Stimulated activated CD4-positive, alpha-beta T cell treated with anti-CD3 and anti-CD28 coated beads, Interleukin-15, amount 100 ng/mL, for 48 hours (primary cell): ENCODE measurements at regions not wholly inside any gene's neighbourhood (a gene's known extent, or its start where the extent isn't known, plus 50 kb on each side); places are given as distances from the start of the nearest gene placed in this dataset.
"Not testable (repeated sequence)": the region's sequence is repeated elsewhere in the genome, so short reads cannot be mapped to it uniquely, and the experiment has no call there.

Experiments
- DNase-seq, 2 donors: peaks; one replicate each; pipeline ENCODE4 v3.0.0-alpha.2; 2020; ENCODE audit warnings: low read depth in 2 of 2

GRCh38 chrX:953879-954482, 258.5 kb downstream of the CRLF2 start:
- no peak for DNase-seq

DNA sequence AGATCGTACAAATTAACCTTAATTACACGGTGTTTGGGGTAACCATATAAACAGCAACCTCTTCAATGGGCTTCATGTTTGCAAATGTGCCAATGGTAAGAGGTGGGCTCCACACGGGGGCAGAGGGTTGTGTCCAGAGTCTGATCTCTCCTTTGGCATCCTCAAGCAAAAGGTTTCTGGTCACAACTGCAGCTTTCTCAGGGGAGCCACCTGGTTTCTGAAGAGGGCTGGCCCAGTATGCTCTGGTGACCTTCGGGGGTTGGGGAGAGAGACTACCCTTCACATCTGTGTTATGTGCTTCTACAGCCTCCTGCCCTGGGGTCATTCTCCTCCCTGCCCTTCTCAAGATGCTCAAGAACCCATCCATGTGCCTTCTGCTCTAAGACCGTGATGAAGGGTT, 259.6 kb downstream of the CRLF2 start:
- DNase-seq = no peak

DNA sequence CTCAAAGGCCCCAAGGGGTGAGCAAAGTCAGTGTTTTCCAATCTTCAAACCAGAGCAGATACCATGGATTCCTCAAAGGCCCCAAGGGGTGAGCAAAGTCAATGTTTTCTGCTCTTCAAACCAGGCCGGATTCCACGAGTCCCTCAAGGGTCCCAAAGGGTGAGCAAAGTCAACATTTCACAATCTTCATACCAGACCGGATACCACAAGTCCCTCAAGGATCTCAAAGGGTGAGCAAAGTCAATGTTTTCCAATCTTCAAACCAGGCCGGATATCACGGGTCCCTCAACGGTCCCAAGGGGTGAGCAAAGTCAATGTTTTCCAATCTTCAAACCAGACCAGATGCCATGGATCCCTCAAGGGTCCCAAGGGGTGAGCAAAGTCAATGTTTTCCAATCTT, 265.2 kb downstream of the CRLF2 start:
- DNase-seq = not testable (repeated sequence)

DNA sequence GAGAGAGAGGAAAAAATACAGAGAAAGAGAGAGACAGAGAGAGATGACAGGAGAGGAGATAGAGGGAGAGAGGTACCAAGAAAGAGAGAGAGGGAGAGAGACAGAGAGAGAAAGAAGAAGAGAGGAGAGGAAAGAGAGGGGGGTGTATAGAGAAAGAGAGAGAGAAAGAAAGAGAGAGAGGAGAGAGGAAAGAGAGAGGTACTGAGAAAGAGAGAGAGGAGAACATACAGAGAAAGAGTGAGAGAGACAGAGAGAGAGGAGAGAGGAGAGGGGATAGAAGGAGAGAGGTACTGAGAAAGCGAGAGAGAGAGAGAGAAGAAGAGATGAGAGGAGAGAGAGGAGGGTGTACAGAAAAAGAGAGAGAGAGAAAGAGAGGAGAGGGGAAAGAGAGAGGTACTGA, 269.4 kb downstream of the CRLF2 start:
- no peak for DNase-seq

GRCh38 chrX:940691-941090, 271.8 kb downstream of the CRLF2 start:
- DNase-seq = no peak

- DNase-seq = no peak
Observed at GRCh38 chrX:936979-937769, 275.3 kb downstream of the CRLF2 start.

DNA sequence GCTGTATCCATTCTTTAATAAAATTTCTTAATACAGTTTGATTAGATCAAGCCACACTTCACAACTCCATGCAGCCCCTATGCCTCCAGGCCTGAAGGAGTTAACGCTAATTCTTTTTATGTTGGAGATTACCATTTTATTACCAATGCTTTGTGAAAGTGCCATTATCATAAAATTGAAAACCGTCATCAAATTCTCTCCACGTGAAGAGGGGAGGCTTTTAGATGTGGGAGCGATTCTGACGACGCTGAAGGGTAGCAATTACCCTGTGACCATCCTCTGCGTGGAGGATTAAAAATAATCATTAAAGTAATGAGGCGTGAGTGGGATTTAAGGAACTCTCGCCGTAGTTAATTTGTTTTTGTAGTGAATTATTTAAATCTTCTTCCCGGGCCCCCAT, 278.8 kb downstream of the CRLF2 start:
- no peak for DNase-seq

- no peak for DNase-seq
Observed at GRCh38 chrX:928606-929005, 283.8 kb downstream of the CRLF2 start.

DNA sequence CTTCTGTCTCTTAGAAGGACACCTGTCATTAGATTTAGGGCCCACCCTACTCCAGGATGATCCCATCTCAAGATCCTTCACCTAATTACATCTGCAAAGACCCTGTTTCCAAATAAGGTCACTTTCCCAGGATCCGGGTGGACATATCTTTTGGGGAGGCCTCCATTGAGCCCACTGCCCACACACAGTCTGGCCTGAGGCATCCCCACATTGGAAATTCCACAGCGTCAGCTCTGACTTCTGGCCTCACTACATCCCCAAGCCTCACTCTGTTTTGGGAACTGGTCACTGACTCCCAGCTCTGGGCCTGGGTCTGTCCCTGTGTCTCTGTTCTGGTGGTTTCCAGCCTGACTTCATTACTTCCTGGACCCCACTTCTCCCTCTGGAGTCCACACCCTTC, 285.5 kb downstream of the CRLF2 start:
- no peak for DNase-seq

DNA sequence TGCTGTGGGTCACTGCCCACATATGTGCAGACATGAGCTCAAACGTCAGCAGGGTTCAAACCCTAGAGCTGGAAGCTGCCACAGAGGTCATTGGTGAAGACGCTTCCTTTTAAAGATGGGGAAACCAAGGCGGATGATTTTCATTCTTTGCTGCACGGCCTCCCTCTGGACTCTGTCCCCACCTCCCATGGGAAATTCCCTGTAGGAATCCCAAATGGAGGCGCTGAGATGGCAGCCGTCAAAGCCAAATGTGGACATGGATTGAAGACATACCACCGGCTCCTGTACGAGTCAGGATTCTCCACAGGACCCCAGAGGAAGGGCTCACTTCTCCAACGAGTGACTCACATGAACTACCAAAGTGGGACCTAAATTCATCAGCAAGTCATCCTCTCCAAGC, 286.4 kb downstream of the CRLF2 start:
- no peak for DNase-seq

GRCh38 chrX:925652-926061, 286.8 kb downstream of the CRLF2 start:
- no peak for DNase-seq

GRCh38 chrX:925094-925493, 287.4 kb downstream of the CRLF2 start:
- no peak for DNase-seq

- DNase-seq = no peak
Observed at GRCh38 chrX:924017-924416, 288.4 kb downstream of the CRLF2 start.

DNA sequence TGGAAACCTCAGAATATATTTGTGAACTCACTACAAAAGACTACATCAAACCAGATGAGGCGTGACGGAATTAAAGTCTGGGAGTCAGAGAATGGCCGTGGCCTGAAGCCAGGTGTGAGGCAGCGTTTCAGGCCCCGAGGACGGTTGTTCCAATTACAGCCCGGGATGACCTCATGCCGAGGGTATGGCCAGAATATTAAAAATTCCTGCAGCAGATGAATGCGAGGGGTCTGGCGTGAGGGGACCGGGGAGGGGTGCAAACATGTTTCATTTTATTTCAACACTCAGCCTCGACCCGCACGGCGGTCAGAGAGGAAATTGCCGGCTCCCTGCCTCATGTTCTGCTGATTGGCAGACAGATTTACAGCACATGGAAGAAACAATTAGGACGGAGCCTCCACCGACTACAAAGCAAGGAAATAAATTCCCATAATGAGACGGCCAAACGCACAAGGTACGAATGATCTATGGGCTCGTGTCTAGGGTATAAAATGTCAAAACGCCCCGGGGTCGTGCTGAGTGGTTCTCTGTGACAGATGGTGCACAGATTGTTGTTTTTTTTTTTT, 289.7 kb downstream of the SHOX start:
- DNase-seq = no peak

- DNase-seq = no peak
Observed at GRCh38 chrX:916230-916599, 285.6 kb downstream of the SHOX start.

- DNase-seq = no peak
Observed at GRCh38 chrX:915427-916229, 285.0 kb downstream of the SHOX start.

GRCh38 chrX:914206-914605, 283.6 kb downstream of the SHOX start:
- no peak for DNase-seq

GRCh38 chrX:912677-913076, 282.1 kb downstream of the SHOX start:
- DNase-seq = no peak

- DNase-seq = not testable (repeated sequence)
Observed at GRCh38 chrX:909068-909467, 278.5 kb downstream of the SHOX start.

DNA sequence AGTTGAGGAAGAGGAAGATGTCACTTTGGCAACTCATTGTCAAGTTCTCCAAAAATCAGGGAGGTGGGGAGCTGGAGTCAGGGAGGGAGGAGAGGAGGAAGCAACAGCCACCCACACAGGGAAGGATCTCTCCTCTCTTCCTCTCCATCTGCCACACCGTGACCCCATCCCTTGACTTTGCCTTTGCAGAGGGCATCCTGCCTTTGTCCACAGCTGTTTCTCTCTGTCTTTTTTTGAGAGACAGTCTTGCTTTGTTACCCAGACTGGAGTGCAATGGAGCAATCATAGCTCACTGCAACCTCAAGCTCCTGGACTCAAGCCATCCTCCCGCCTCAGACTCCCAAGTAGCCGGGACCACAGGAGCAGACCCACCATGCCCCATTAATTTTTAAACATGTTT, 276.0 kb downstream of the SHOX start:
- DNase-seq = no peak

GRCh38 chrX:905848-906566, 275.4 kb downstream of the SHOX start:
- no peak for DNase-seq

DNA sequence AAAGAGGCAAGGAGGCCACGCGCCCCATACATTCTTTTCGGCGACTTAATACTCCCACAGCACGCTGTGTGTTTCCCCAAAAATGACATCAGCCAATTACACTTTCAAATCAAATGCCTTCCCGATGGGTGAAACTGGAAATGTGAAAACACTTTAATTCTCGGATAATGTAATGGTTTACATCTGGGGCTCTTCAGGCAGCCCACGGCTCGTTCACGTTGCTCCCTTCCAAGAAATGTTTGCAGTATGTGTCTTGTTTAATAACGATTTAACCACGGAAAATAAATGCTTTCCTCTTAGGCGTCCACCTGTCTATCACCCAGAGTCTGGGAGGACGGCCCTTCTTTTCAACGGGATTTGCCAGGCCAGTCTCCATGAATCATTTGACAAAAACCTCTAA, 272.5 kb downstream of the SHOX start:
- no peak for DNase-seq
